ENCODE measurements at regions not wholly inside any gene's neighbourhood (a gene's known extent, or its start where the extent isn't known, plus 50 kb on each side); places are given as distances from the start of the nearest gene placed in this dataset.

DNA sequence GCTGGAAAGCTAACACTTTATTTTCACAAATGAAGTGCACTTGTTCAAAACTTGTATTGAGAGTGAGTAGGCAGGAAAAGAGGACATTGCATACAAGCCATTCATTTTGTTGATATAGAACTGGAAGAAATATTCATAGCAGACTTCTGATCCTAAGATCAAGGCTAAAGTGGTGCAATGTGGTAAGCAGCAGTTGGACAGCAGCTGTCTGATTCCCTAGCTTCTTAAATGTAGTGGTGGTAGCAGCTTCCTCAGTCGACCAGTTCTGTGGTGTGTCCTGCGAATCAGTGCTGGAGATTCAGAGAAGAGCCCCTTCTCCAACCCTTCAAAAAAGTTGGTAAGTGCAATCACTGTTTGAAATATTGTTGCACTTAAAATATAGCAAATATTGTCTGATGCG, 281.7 kb upstream of the GJE1 start:
- TF ChIP-seq, protein P1, sequence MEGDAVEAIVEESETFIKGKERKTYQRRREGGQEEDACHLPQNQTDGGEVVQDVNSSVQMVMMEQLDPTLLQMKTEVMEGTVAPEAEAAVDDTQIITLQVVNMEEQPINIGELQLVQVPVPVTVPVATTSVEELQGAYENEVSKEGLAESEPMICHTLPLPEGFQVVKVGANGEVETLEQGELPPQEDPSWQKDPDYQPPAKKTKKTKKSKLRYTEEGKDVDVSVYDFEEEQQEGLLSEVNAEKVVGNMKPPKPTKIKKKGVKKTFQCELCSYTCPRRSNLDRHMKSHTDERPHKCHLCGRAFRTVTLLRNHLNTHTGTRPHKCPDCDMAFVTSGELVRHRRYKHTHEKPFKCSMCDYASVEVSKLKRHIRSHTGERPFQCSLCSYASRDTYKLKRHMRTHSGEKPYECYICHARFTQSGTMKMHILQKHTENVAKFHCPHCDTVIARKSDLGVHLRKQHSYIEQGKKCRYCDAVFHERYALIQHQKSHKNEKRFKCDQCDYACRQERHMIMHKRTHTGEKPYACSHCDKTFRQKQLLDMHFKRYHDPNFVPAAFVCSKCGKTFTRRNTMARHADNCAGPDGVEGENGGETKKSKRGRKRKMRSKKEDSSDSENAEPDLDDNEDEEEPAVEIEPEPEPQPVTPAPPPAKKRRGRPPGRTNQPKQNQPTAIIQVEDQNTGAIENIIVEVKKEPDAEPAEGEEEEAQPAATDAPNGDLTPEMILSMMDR (conservative IDR thresholded peaks at IDR 0.05; ENCODE audit: low read depth, low read length) = no peak
- TF ChIP-seq EZH2 (IDR thresholded peaks at IDR 0.05; ENCODE audit: borderline replicate concordance, low read depth, low read length, poor library complexity, severe bottlenecking) = no peak

All from A673 (cell line).